ENCODE measurements at regions not wholly inside any gene's neighbourhood (a gene's known extent, or its start where the extent isn't known, plus 50 kb on each side); places are given as distances from the start of the nearest gene placed in this dataset.

DNA sequence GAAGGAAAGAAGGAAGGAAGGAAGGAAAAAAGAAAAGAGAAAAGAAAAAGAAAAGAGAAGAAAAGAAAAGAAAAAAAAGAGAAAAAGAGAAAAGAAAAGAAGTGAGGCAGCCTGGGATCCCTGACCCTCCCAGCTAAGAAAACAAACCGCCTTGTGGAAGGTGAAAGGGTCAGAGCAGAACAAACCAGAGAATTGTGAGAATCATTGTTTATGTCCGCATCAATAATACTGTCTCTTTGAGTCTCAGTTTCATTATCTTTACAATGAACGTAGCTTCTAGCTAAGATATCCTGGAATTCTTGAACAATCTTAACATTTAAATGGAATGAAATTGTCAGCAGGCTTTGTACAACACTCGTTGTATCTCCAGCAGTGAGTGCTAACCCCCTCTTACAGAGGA, 66.4 kb upstream of the SERP2 start:
- Histone ChIP-seq H3K27me3 (ENCODE audit: control insufficient read depth, insufficient read depth, low read length, poor library complexity, severe bottlenecking) (no peaks in the 10 kb centered on the region), H3K9ac (ENCODE audit: extremely low read depth, low read length, poor library complexity, severe bottlenecking) (no peak overlapping the region), H3K36me3 (ENCODE audit: control insufficient read depth, insufficient read depth, low read length) (no peaks in the 10 kb centered on the region), H3K4me3 (ENCODE audit: low read length) (no peak overlapping the region), H3K9me3 (ENCODE audit: control insufficient read depth, low read length) (no peaks in the 10 kb centered on the region), H3K27ac (ENCODE audit: low read depth, low read length) (no peak overlapping the region), H3K4me1 (ENCODE audit: control insufficient read depth, insufficient read depth, low read length) (peaks cover 5% of the 10 kb centered on the region)
- H3K36me3 Mint-ChIP-seq (ENCODE audit: low read depth) = no peaks in the 10 kb centered on the region
- H3K27ac Mint-ChIP-seq = no peak overlapping the region
- no peak for DNase-seq
- no peak overlapping the region for H3K4me3 Mint-ChIP-seq
- H3K27me3 Mint-ChIP-seq (ENCODE audit: insufficient read depth) = peaks cover 31% of the 10 kb centered on the region
- WGBS, 2 experiments (ENCODE audit: insufficient coverage in 1 of 2, insufficient read length in 1 of 2) = 54 to 63% methylated on average over 4 of the region's 4 CpGs
- peaks cover 37% of the 10 kb centered on the region for H3K4me1 Mint-ChIP-seq
- H3K9me3 Mint-ChIP-seq = no peaks in the 10 kb centered on the region
- TF ChIP-seq, protein P1, sequence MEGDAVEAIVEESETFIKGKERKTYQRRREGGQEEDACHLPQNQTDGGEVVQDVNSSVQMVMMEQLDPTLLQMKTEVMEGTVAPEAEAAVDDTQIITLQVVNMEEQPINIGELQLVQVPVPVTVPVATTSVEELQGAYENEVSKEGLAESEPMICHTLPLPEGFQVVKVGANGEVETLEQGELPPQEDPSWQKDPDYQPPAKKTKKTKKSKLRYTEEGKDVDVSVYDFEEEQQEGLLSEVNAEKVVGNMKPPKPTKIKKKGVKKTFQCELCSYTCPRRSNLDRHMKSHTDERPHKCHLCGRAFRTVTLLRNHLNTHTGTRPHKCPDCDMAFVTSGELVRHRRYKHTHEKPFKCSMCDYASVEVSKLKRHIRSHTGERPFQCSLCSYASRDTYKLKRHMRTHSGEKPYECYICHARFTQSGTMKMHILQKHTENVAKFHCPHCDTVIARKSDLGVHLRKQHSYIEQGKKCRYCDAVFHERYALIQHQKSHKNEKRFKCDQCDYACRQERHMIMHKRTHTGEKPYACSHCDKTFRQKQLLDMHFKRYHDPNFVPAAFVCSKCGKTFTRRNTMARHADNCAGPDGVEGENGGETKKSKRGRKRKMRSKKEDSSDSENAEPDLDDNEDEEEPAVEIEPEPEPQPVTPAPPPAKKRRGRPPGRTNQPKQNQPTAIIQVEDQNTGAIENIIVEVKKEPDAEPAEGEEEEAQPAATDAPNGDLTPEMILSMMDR (conservative IDR thresholded peaks at IDR 0.05) = no peak

DNA sequence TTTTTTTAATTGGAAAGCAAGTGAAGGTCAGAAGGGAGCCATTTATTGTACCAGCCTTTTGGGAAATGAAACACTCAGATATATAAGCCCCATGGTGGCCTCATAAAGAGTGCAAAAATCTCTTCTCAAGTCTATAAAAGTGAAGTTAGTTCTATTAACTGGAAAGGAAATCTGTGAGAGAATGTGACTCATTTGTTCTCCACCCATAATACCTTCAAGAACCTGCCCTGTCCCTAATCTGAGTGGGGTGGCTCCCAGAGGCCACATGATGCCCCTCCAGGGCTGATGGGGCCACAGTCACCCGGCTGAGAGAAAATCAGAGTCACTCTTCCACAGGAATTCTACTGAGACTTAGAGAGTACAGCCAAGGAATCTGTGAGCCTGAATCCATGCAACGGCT, 65.8 kb upstream of the SERP2 start:
- no peak for DNase-seq
- no peaks in the 10 kb centered on the region for H3K27me3 ChIP-seq (ENCODE audit: control insufficient read depth, insufficient read depth, low read length, poor library complexity, severe bottlenecking)
- Mint-ChIP-seq H3K9me3 (no peaks in the 10 kb centered on the region), H3K4me3 (no peak overlapping the region), H3K36me3 (ENCODE audit: low read depth) (no peaks in the 10 kb centered on the region), H3K27me3 (ENCODE audit: insufficient read depth) (peaks cover 33% of the 10 kb centered on the region), H3K4me1 (peaks cover 37% of the 10 kb centered on the region), H3K27ac (no peak overlapping the region)
- H3K9me3 ChIP-seq (ENCODE audit: control insufficient read depth, low read length) = no peaks in the 10 kb centered on the region
- no peak overlapping the region for H3K9ac ChIP-seq (ENCODE audit: extremely low read depth, low read length, poor library complexity, severe bottlenecking)
- H3K4me1 ChIP-seq (ENCODE audit: control insufficient read depth, insufficient read depth, low read length) = peaks cover 5% of the 10 kb centered on the region
- no peaks in the 10 kb centered on the region for H3K36me3 ChIP-seq (ENCODE audit: control insufficient read depth, insufficient read depth, low read length)
- TF ChIP-seq, protein P1 (conservative IDR thresholded peaks at IDR 0.05) = no peak
- H3K27ac ChIP-seq (ENCODE audit: low read depth, low read length) = no peak overlapping the region
- no peak overlapping the region for H3K4me3 ChIP-seq (ENCODE audit: low read length)
- WGBS, 2 experiments (ENCODE audit: insufficient coverage in 1 of 2, insufficient read length in 1 of 2) = 87 to 98% methylated on average over 2 of the region's 2 CpGs

DNA sequence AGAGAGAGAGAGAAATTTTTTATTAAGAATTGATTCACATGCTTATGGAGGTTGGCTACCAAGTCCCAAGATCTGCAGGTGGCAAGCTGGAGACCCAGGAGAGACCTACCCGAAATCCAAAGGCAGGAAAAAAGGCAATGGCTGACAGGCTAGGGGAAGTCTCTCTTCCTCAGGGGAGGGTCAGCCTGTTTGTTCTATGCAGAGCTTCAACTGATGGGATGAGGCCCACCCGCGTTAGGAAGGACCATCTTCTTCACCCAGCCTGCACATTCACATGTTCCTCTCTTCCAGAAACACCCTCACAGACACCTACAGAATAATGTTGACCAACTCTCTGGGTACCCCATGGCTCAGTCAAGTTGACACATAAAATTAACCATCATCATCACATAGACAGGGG, 65.3 kb upstream of the SERP2 start:
- peaks cover 33% of the 10 kb centered on the region for H3K27me3 Mint-ChIP-seq (ENCODE audit: insufficient read depth)
- peaks cover 37% of the 10 kb centered on the region for H3K4me1 Mint-ChIP-seq
- no peak for DNase-seq
- H3K9me3 ChIP-seq (ENCODE audit: control insufficient read depth, low read length) = no peaks in the 10 kb centered on the region
- no peak overlapping the region for H3K9ac ChIP-seq (ENCODE audit: extremely low read depth, low read length, poor library complexity, severe bottlenecking)
- H3K36me3 Mint-ChIP-seq (ENCODE audit: low read depth) = no peaks in the 10 kb centered on the region
- H3K36me3 ChIP-seq (ENCODE audit: control insufficient read depth, insufficient read depth, low read length) = no peaks in the 10 kb centered on the region
- H3K4me3 Mint-ChIP-seq = no peak overlapping the region
- WGBS, 2 experiments (ENCODE audit: insufficient coverage in 1 of 2, insufficient read length in 1 of 2) = 80 to 95% methylated on average over 1 to 3 of the region's 3 CpGs
- H3K27ac Mint-ChIP-seq = no peak overlapping the region
- H3K9me3 Mint-ChIP-seq = no peaks in the 10 kb centered on the region
- H3K27me3 ChIP-seq (ENCODE audit: control insufficient read depth, insufficient read depth, low read length, poor library complexity, severe bottlenecking) = no peaks in the 10 kb centered on the region
- peaks cover 5% of the 10 kb centered on the region for H3K4me1 ChIP-seq (ENCODE audit: control insufficient read depth, insufficient read depth, low read length)
- no peak overlapping the region for H3K4me3 ChIP-seq (ENCODE audit: low read length)
- TF ChIP-seq, protein P1 (conservative IDR thresholded peaks at IDR 0.05) = no peak
- H3K27ac ChIP-seq (ENCODE audit: low read depth, low read length) = no peak overlapping the region

All from endodermal cell (in vitro differentiated cells).